ENCODE measurements at regions not wholly inside any gene's neighbourhood (a gene's known extent, or its start where the extent isn't known, plus 50 kb on each side); places are given as distances from the start of the nearest gene placed in this dataset.

DNA sequence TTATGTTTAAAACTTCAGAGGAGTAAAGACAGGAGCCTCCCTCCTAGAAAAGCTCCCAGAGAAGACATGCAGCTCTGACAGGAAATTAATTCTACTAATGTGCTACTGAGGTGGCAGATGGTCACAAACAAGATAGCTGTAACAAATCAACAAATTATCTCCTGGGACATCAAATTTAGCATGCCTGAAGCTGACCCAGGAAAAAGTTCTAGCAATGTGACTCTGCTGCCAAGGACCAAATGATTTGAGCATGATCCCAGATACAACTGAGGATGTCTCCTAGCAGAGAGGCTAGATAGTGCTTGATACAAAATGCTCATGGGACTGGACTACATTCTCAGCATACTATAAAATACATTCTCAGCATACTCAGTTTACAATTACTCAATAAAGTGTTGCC lies 413.5 kb upstream of the SMC2 start:
- no peaks in the 10 kb centered on the region for H3K36me3 ChIP-seq
- H3K9me3 ChIP-seq = no peaks in the 10 kb centered on the region
- in situ Hi-C loops (cut with MboI; ENCODE audit: low pct_ligation_motif_present in 1 of 4, low pct_unique_long_range_greater_than_20kb in 1 of 4, low sequenced_read_pairs in 3 of 4) = no loop called here
- no peak overlapping the region for H3K27ac ChIP-seq
- H3K4me1 ChIP-seq = no peaks in the 10 kb centered on the region
- no peak for DNase-seq
- no peak for TF ChIP-seq POLR2AphosphoS5 (IDR thresholded peaks at IDR 0.05)
- no peak for TF ChIP-seq POLR2A (IDR thresholded peaks at IDR 0.05)
- no peak for TF ChIP-seq EP300 (IDR thresholded peaks at IDR 0.05; ENCODE audit: low read depth)
- TF ChIP-seq, protein P1, sequence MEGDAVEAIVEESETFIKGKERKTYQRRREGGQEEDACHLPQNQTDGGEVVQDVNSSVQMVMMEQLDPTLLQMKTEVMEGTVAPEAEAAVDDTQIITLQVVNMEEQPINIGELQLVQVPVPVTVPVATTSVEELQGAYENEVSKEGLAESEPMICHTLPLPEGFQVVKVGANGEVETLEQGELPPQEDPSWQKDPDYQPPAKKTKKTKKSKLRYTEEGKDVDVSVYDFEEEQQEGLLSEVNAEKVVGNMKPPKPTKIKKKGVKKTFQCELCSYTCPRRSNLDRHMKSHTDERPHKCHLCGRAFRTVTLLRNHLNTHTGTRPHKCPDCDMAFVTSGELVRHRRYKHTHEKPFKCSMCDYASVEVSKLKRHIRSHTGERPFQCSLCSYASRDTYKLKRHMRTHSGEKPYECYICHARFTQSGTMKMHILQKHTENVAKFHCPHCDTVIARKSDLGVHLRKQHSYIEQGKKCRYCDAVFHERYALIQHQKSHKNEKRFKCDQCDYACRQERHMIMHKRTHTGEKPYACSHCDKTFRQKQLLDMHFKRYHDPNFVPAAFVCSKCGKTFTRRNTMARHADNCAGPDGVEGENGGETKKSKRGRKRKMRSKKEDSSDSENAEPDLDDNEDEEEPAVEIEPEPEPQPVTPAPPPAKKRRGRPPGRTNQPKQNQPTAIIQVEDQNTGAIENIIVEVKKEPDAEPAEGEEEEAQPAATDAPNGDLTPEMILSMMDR (IDR thresholded peaks at IDR 0.05) = no peak
- intact Hi-C loops (cut with DNase I; ENCODE audit: low total_unique reads) = no loop called here
- no peak overlapping the region for H3K4me3 ChIP-seq
- no peaks in the 10 kb centered on the region for H3K27me3 ChIP-seq

DNA sequence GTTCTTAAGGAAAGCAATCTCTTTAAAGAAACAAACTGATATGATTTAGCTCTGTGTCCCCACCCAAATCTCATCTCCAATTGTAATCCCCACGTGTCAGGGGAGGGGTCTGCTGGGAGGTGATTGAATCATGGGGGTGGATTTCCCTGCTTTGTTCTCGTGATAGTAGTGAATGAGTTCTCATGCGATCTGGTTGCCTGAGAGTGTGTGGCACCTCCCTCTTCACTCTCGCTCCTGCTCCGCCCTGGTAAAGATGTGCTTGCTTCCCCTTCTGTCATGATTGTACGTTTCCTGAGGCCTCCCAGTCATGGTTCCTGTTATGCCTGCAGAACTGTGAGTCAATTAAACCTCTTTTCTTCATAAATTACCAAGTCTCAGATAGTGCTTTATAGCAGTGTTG lies 412.7 kb upstream of the SMC2 start:
- Histone ChIP-seq H3K4me3 (no peak overlapping the region), H3K9me3 (no peaks in the 10 kb centered on the region), H3K27me3 (no peaks in the 10 kb centered on the region), H3K36me3 (no peaks in the 10 kb centered on the region), H3K27ac (no peak overlapping the region), H3K4me1 (no peaks in the 10 kb centered on the region)
- TF ChIP-seq POLR2AphosphoS5 (IDR thresholded peaks at IDR 0.05) (no peak), EP300 (IDR thresholded peaks at IDR 0.05; ENCODE audit: low read depth) (no peak), POLR2A (IDR thresholded peaks at IDR 0.05) (no peak)
- TF ChIP-seq, protein P1 (IDR thresholded peaks at IDR 0.05) = no peak
- WGBS, 2 donors (ENCODE audit: low coverage in 1 of 2) = 38 to 49% methylated on average over 1 to 6 of the region's 6 CpGs
- intact Hi-C loops (cut with DNase I; ENCODE audit: low total_unique reads) (no loop called here), in situ Hi-C loops (cut with MboI; ENCODE audit: low pct_ligation_motif_present in 1 of 4, low pct_unique_long_range_greater_than_20kb in 1 of 4, low sequenced_read_pairs in 3 of 4) (no loop called here)
- DNase-seq = no peak

DNA sequence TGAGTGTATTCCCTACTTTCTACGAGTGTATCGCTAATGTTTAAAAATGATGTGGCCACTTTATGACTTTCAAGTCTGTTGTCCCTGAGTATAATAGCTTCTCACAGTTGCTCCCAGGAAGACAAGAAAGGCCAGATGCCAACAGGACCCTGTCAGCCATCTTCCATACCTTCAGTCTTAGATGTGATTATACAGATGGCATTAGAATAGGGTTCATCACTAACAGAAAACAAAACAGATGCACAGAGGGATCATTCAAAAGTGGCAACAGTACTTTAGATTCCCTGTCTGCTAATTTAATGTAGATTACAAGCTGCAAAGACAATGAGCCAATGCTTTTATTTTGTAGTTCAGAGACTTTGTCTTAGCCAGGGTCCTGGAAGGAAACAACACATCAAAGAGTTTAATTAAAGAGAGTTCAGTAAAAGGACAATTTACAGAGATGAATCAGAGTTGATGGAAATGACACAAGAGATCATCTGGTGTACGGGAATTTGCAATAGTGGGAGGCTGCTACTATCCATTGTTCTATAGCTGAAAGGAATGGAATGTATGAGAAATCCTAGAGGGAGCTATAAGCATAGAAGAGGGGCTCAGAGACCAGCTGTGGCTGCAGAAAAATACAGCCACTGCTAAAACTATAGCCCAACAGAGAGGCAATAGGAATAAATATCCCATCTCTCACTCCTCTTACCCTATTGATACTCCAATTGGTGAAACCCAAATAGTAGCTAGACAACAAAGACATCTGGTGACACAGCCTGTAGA lies 393.7 kb upstream of the SMC2 start:
- no peak for DNase-seq
- H3K9me3 ChIP-seq = no peaks in the 10 kb centered on the region
- in situ Hi-C loops (cut with MboI; ENCODE audit: low pct_ligation_motif_present in 1 of 4, low pct_unique_long_range_greater_than_20kb in 1 of 4, low sequenced_read_pairs in 3 of 4) = no loop called here
- intact Hi-C loops (cut with DNase I; ENCODE audit: low total_unique reads) = no loop called here
- H3K27ac ChIP-seq = no peak overlapping the region
- no peaks in the 10 kb centered on the region for H3K36me3 ChIP-seq
- H3K27me3 ChIP-seq = no peaks in the 10 kb centered on the region
- no peak for TF ChIP-seq POLR2A (IDR thresholded peaks at IDR 0.05)
- TF ChIP-seq, protein P1 (IDR thresholded peaks at IDR 0.05) = no peak
- TF ChIP-seq POLR2AphosphoS5 (IDR thresholded peaks at IDR 0.05) = no peak
- TF ChIP-seq EP300 (IDR thresholded peaks at IDR 0.05; ENCODE audit: low read depth) = no peak
- no peak overlapping the region for H3K4me3 ChIP-seq
- no peaks in the 10 kb centered on the region for H3K4me1 ChIP-seq
- 82 to 95% methylated on average over 3 of the region's 3 CpGs for WGBS, 2 donors (ENCODE audit: low coverage in 1 of 2)

DNA sequence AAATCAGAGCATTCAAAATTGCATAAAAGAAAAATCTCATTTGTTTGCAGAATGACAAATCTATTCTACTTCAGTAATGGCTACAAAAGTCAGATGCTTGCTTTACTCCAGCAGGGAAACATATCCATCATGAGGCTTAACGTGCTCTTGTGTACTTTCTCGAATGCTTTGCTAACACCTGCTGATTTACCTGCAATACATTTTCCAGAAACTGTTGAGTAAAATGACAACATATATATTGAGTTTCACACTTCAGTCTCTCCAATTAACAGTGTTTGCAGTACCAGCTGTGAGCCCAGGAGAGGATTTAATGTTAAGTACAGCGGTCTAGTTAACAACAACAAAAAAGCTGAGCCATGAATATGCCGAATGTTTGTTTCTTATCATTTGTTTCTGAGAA lies 391.5 kb upstream of the SMC2 start:
- no peak for DNase-seq
- no peak overlapping the region for H3K4me3 ChIP-seq
- WGBS, 2 donors (ENCODE audit: low coverage in 1 of 2) = 13 to 19% methylated on average over 4 of the region's 4 CpGs
- no peaks in the 10 kb centered on the region for H3K27me3 ChIP-seq
- intact Hi-C loops (cut with DNase I; ENCODE audit: low total_unique reads) (no loop called here), in situ Hi-C loops (cut with MboI; ENCODE audit: low pct_ligation_motif_present in 1 of 4, low pct_unique_long_range_greater_than_20kb in 1 of 4, low sequenced_read_pairs in 3 of 4) (no loop called here)
- TF ChIP-seq EP300 (IDR thresholded peaks at IDR 0.05; ENCODE audit: low read depth) (no peak), POLR2AphosphoS5 (IDR thresholded peaks at IDR 0.05) (no peak), POLR2A (IDR thresholded peaks at IDR 0.05) (no peak)
- TF ChIP-seq, protein P1 (IDR thresholded peaks at IDR 0.05) = no peak
- H3K9me3 ChIP-seq = no peaks in the 10 kb centered on the region
- H3K36me3 ChIP-seq = no peaks in the 10 kb centered on the region
- H3K4me1 ChIP-seq = no peaks in the 10 kb centered on the region
- no peak overlapping the region for H3K27ac ChIP-seq

Data from transverse colon (tissue), 4 donors.